Activated naive CD8-positive, alpha-beta T cell (primary cell): ENCODE measurements at regions not wholly inside any gene's neighbourhood (a gene's known extent, or its start where the extent isn't known, plus 50 kb on each side); places are given as distances from the start of the nearest gene placed in this dataset.
"Not testable (repeated sequence)": the region's sequence is repeated elsewhere in the genome, so short reads cannot be mapped to it uniquely, and the experiment has no call there.

Source experiments
- H3K27ac Mint-ChIP-seq: one replicate; pipeline ENCODE4 v1.8.0; 2021; ENCODE audit warnings: mixed read lengths
- H3K27me3 Mint-ChIP-seq: one replicate; pipeline ENCODE4 v1.8.0; 2021; ENCODE audit warnings: mixed read lengths
- H3K36me3 Mint-ChIP-seq: one replicate; pipeline ENCODE4 v1.8.0; 2021; ENCODE audit warnings: mixed read lengths
- H3K4me1 Mint-ChIP-seq: one replicate; pipeline ENCODE4 v1.8.0; 2021; ENCODE audit warnings: low read depth, mixed read lengths
- H3K4me3 Mint-ChIP-seq: one replicate; pipeline ENCODE4 v1.8.0; 2021; ENCODE audit warnings: mild to moderate bottlenecking, mixed read lengths
- H3K9me3 Mint-ChIP-seq: one replicate; pipeline ENCODE4 v1.8.0; 2021; ENCODE audit warnings: low read depth, mixed read lengths

GRCh38 chr14:89093083-89093730 is 268.8 kb downstream of the TTC8 start:
- no peaks in the 10 kb centered on the region for H3K4me1 Mint-ChIP-seq
- H3K4me3 Mint-ChIP-seq: no peak overlapping the region
- no peak overlapping the region for H3K27ac Mint-ChIP-seq
- peaks cover 3% of the 10 kb centered on the region for H3K36me3 Mint-ChIP-seq
- peaks cover 2% of the 10 kb centered on the region for H3K27me3 Mint-ChIP-seq
- peaks cover 4% of the 10 kb centered on the region for H3K9me3 Mint-ChIP-seq

GRCh38 chr14:89095036-89095435 is 270.6 kb downstream of the TTC8 start:
- Mint-ChIP-seq H3K4me1 (no peaks in the 10 kb centered on the region), H3K27ac (no peak overlapping the region), H3K9me3 (peaks cover 4% of the 10 kb centered on the region), H3K36me3 (peaks cover 3% of the 10 kb centered on the region), H3K4me3 (no peak overlapping the region), H3K27me3 (peaks cover 2% of the 10 kb centered on the region)

GRCh38 chr14:89096946-89097345 is 272.5 kb downstream of the TTC8 start:
- Mint-ChIP-seq H3K4me1 (no peaks in the 10 kb centered on the region), H3K27me3 (peaks cover 2% of the 10 kb centered on the region), H3K36me3 (peaks cover 3% of the 10 kb centered on the region), H3K9me3 (peaks cover 15% of the 10 kb centered on the region), H3K4me3 (no peak overlapping the region), H3K27ac (no peak overlapping the region)

- peaks cover 11% of the 10 kb centered on the region for H3K9me3 Mint-ChIP-seq
- H3K36me3 Mint-ChIP-seq: no peaks in the 10 kb centered on the region
- H3K27ac Mint-ChIP-seq: no peak overlapping the region
- H3K27me3 Mint-ChIP-seq: peaks cover 2% of the 10 kb centered on the region
- no peak overlapping the region for H3K4me3 Mint-ChIP-seq
- H3K4me1 Mint-ChIP-seq: no peaks in the 10 kb centered on the region
Observed at GRCh38 chr14:89098254-89098653, 273.8 kb downstream of the TTC8 start.

GRCh38 chr14:89104171-89104817 is 279.8 kb downstream of the TTC8 start:
- not testable (repeated sequence) for H3K4me3 Mint-ChIP-seq, H3K27me3 Mint-ChIP-seq, H3K27ac Mint-ChIP-seq

GRCh38 chr14:89104861-89105260 is 280.4 kb downstream of the TTC8 start:
- not testable (repeated sequence) for H3K4me3 Mint-ChIP-seq, H3K36me3 Mint-ChIP-seq, H3K27me3 Mint-ChIP-seq, H3K27ac Mint-ChIP-seq, H3K4me1 Mint-ChIP-seq
- peaks cover 11% of the 10 kb centered on the region for H3K9me3 Mint-ChIP-seq

More at GRCh38 chr14:89104171-89104817, 279.8 kb downstream of the TTC8 start:
- H3K36me3 Mint-ChIP-seq, H3K4me1 Mint-ChIP-seq: not testable (repeated sequence)
- peaks cover 11% of the 10 kb centered on the region for H3K9me3 Mint-ChIP-seq
